CD4-positive, alpha-beta T cell treated with Interleukin-6 for 4 hours (primary cell): ENCODE measurements at regions not wholly inside any gene's neighbourhood (a gene's known extent, or its start where the extent isn't known, plus 50 kb on each side); places are given as distances from the start of the nearest gene placed in this dataset.
"Not testable (repeated sequence)": the region's sequence is repeated elsewhere in the genome, so short reads cannot be mapped to it uniquely, and the experiment has no call there.

Experiments
- DNase-seq: peaks from one replicate; pipeline ENCODE4 v3.0.0-alpha.2; 2020; ENCODE audit warnings: mixed read lengths

DNA sequence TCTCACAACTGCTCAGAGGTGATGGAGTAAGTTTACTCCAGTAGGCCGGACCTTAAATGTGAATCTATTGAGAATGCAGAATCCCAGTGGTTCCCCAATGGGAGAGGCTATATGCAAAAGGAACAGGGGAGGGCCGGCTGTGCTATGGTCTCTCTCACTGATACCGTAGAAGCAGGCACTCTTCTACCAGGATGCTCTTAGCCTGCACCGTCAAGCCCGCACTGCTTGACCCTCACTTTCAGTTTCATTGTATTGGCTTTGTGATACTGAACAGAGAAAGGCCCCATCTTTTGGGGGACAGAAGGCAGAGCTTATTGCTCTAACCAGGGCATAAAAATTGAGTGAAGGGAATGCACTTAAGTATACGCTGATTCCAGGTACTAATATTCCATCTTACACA lies 615.0 kb upstream of the RGMB start:
- no peak for DNase-seq

DNA sequence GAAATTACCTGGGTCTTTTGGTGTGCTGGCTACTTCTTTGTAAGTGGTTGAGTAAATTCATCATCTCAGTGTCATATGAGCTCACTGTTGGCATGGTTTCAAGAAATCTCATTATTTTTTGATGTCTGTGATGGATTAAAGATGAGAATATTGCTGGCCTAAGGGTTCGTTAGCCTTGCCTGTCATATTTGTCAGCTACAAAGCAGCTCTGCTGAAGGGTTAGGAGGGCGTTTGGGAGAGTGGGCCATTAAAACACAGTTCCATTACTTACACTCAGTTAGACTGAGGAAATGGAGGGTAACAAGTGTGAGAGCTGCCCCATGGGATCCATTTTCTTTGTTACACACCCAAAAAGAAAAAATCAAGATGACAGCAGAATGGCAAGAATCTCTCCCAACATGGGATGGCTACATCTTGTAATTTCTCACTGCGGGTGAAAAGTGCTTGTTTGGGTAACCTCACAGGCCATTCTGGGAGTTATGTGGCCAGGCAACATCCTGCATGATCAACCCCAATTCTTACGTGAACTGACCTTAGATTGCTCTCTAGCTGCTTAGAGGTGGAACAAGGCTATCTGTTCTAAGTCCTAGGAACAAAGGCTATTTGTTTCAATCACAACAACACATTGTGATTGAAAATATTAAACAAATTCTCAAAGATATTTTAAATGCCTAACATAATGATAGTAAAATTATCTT lies 609.5 kb upstream of the RGMB start:
- no peak for DNase-seq

DNA sequence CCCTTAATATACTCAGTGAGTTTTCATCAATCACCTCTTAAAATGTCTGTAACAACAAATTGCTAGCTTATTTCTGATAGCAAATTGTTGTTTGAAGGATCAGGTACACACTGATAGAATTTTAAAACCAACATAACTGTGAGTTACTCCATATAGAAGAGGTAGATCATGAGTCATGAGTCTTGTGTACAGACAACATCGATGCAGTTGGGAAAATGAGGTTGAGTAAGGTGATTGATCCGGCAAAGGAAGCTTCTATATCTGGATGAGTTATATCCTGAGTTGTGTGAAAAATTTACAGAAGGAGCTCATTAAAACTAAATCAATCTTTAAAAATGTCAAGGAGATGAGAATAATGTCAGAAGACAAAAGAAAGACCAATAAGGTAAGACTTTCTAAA lies 604.6 kb upstream of the RGMB start:
- no peak for DNase-seq

DNA sequence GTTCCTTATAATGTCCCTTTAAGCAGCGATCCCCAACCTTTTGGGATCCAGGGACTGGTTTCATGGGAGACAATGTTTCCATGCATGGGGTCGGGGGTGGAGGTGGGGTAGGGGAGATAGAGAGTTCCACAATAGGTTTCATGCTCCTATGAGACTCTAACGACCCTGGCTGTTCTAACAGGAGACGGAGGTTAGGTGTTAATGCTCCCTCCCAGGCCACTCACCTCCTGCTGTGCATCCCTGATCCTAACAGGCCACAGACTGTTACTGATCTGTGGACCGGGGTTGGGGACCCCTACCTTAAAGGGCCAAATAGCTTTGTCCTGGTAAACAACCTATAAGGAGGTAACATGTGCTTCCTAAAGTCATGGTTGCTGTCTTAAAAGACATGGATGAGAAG lies 602.5 kb upstream of the RGMB start:
- DNase-seq: no peak

DNA sequence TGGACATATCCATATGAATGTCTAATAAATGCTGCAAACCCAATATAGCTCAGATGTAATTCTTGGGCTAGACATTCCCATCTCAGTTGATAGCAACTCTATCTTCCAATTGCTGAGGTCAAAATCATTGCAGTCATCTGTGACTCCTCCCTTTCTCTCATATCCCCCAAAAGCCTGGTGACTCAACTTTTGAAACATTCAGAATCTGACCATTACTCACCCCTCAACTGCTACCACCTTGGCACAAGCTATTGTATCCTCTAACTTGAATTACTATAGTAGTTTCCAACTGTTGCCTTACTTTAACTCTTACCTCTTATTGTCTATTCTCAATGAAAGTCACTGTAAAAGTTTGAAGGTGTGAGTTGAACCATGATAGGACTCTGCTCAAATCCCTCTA lies 600.1 kb upstream of the RGMB start:
- no peak for DNase-seq

DNA sequence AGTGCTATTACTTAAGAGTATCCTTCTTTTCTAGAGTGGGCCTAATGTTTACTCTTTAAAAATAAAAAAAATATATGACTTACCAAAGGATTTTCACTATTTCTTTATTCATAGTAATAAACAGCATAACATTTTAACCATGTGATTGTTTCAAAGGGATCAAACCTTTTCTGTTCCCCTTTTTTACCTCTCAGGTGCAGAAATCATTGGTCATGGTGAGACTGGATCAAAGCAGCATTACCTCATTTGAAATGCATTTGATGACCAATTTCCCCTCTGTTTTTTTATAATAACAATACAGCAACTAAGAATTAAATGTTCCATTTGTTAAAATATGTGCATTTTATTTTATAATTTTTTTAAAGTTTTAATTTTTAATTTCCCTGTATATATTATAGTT lies 598.0 kb upstream of the RGMB start:
- no peak for DNase-seq

DNA sequence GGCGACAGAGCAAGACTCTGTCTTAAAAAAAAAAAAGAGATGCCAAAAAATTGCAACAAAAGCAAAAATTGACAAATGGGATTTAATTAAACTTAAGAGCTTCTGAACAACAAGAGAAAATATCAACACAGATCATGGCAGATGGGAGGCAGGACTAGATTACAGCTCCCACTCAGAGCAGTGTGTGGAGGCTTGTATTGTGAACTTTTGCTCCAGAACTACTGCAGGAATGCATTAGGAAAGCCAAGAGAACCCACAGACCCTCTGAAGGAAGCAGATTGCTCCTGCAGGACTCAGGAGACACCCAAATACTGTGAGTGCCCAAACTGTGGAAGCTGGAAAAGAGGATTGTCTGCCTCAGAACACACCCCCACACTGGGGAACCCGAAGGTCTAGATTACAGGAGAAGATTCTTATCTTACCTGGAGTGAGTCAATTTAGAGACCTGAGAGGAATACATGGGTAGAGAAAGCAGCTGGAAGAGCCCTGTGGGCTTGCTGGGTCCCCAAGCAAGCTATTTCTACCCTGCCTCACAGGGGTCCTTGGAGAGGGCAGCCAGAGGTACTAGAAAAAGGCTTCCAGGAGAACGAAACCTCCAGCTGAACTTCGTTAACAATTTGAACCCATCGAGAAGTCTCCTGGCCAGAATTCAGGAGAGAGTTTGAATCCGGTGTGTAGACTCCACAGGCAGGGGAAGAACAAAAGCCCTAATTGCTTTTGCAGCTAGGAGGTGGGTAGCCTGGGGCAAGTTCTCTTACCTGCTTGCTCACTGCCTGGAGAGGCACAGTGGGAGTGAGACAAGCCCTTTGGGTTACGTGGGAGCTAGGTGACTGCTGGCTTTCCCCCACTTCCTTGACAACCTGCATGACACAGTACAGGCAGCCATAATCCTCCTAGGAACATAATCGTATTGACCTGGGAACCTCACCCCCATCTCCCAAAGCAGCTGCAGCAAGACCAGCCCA lies 593.4 kb upstream of the RGMB start:
- no peak for DNase-seq

DNA sequence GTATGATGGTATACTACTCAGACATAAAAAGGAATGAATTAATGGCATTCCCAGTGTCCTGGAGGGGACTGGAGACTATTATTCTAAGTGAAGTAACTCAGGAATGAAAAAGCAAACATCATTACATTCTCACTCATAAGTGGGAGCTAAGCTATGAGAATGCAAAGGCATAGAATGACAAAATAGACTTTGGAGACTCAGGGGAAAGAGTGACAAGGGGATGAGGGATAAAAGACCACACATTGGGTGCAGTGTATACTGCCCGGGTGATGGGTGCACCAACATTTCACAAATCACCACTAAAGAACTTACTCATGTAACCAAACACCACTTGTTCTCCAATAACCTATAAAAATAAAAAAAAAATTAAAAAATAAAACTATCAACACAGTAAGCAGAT lies 587.3 kb upstream of the RGMB start:
- DNase-seq: no peak

DNA sequence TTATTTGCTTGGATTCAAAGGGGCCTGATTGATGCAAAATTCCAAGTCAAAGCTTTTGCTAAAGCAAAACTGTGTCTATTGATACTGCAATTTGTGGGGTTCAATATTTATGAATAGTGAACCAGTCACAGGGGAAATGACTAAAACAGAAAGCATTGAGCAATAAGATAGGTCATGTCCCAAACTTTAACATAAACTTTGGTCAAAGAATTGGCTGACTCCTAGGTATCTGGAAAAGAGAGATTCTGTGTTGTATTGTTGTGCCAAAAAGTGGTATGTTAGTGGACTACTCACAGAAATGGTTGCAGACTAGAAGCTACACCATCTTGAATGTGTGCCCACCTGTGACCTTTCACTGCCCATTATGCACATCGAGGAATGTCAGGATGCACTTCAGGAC lies 585.5 kb upstream of the RGMB start:
- no peak for DNase-seq

DNA sequence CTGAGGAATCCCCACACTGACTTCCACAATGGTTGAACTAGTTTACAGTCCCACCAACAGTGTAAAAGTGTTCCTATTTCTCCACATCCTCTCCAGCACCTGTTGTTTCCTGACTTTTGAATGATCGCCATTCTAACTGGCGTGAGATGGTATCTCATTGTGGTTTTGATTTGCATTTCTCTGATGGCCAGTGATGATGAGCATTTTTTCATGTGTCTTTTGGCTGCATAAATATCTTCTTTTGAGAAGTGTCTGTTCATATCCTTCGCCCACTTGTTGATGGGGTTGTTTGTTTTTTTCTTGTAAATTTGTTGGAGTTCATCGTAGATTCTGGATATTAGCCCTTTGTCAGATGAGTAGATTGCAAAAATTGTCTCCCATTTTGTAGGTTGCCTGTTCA lies 583.1 kb upstream of the RGMB start:
- DNase-seq: not testable (repeated sequence)

DNA sequence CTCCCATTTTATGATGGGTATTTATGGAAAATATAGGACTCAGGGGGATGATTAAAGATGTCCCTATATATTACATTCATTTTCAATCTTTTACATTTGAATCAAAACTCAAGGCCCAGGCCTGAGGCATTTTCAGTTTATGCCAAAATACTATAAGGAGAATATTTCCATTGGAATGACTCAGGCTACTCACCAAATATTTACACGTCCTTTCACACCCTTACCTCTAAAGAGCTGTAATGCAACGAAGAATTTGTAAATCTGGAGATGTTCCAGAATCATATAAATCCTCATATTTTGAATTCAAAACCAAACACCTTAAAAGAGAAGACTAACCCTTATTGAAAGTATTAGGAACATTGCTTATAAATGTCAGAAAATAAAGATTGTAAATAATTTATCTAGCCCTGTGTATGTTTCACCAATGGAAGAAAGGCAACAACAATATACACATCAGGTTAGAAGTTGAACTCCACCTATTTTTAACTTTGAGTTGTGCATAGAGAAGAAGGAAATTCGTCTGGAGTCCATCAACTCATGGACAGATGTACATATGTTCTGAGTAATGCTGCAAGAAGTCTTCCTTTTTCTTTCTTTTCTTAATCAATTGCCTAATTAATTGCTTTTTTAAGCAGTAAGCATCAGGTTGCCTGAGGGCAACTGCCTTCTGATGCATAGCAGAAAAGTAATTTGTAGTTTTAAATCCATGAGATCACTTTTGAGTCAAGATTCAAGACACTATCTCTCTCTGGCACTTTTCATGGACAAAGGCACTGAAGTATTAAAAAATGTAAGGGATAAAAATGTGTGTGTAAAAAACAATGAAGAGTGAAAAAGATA lies 579.3 kb upstream of the RGMB start:
- DNase-seq: no peak

DNA sequence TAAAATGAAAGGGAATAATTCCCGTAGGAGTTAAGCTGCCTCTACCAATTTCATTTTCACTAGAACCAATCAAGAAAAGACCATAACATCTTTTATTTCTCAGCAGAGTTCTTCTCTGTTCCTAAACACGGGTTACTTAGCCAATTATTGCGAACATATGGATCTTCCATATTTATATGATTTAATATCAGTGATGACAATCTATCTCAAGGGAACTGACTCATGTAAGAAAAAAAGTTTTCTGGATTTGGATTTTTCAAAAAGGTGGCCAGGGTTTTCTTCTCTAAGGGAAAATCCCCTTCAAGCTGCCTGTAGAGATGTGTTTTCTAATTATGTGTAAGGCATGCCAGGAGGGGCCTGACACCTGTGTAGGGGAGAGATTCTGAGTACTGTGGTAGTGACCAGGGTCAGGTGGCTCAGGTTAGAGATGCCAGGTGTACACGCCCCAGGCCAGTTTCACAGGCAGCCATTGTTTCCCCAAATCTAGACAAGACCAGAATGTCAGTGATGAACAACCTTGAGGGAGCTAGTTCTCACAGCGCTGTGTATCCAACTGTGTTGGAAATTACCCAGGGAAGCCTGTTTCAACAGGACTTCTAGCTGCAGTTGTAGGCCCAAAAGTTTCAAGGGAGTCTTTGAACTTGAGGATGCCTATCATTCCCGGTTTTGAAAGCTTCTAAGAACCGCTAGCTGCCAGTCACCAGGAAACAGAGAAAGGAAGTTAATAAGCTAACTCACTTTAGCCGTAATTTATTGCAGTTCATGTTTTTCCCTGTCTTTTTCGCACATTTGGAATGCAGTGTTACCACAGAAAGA lies 572.5 kb upstream of the RGMB start:
- no peak for DNase-seq

DNA sequence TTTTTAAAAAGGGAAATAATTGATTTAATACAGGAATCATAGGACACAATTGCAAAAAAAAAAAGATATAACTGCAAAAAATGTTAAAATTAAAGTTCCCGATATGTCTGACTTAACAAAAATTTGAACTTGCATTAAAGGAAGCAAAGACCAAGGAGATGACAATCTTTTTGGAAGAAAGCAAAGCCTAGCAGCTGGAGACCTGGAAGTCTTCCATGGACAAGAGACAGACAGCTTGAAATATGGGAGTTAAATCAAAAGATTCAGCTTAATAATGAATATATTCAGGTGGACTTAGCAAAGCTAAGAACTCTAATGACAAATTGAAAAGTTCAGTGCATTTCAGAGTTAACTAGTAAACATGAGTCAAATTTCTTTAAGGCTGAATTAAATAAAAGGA lies 568.7 kb upstream of the RGMB start:
- no peak for DNase-seq

DNA sequence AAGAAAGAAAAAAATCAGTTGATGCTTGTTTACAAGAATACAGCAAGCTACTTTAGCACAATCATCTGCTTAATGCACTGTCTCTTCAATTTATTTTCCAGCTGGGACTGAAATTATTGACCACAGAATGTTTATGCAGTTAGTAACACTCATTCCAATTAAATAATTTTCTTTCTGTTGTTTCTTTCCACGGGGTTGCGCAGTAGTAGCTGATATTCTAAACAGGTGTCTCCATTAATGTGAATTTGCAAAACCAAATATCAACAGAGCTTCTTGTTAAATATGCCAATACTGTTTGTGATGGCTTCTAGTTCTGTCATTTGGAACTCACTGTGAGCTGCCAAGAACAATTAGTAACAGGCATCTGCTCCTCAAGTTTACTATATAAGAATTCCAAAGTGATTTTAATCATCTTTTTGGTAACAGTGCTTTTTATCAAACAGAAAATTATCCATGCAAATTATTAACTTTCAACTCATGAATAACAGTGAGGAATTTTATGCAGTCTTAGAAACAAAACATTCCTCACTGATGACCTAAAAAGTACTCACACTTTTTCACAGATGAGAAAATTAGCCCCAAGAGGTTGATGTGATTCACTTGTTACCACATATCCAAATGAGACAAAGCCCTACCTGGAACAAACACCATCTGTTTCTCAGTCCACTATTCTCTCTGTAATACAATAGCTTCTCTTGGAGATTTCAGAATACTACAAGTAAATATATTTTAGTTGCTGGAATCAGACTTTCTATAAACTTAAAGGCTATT lies 567.6 kb upstream of the RGMB start:
- DNase-seq: no peak

DNA sequence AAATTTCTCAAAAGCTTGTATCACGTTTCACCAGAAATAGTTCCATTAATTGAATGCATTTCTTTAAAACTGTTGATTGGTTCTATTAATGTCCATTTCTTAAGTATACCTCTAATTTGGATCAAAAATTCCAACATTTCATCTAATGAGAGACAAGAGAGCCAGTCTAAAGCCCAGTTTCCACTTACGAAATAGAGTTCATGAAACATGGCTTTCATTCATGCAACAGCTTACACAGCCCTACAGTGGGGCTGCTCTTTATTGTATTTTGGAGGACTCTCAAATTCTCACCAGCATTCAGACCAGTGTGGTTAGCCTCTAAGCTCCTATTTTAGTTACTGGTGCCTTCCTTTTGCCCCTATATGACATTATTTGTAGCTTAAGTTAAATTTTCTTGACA lies 566.9 kb upstream of the RGMB start:
- DNase-seq: no peak

DNA sequence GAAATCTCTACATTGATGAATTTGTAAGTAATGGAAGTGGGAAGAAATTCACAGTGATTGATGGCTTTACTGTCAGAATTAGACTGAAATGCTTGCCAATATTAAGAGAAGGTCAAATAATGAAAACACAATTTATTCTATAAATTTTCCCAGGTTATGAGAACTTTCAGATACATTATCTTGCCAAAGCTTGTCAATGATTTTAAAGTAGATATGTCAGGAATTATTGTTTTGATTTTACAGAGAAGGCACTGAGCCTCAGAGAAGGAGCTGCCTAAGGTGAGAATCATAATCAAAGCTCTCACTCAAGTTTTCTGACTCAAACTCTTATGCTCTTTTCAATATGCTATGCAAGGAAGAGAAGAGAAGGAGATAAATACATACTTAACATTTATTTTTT lies 564.0 kb upstream of the RGMB start:
- DNase-seq: no peak

DNA sequence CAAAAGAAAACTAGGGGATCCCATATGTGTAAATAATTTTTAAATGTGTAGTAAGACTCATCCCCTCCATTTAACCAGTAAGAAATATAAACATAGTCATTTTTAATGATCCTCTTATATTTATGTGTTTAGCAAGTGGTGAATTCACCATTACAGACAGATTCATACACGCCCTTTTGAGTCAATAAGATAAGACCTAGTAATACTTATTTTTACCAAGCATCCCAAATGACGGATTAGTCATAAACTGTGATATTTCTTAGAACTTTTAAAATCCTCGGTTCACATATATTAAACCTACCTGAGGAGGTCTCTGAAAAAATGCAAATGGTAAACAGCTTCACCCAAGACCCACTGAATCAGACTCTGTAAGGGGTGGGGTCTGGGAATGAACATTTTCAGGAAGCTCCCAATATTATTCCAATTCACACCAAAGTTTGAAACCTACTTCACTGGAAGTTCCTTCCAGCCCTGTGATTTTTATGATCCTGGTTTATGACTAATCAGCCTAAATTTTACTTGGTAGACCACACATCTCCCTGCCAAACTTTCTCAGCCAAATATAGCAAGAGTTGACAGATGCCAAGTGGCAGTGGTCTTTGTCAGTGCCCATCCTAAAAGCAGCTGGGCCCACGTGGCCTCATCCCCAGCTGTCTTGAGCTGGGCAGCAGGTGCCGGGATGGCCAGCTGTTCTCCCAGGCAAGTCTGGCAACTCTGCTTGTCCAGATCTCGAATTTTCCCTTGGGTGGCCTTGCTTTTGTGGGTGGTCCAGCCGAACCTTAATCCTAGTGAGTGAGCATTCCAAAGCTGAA lies 559.0 kb upstream of the RGMB start:
- DNase-seq: no peak

DNA sequence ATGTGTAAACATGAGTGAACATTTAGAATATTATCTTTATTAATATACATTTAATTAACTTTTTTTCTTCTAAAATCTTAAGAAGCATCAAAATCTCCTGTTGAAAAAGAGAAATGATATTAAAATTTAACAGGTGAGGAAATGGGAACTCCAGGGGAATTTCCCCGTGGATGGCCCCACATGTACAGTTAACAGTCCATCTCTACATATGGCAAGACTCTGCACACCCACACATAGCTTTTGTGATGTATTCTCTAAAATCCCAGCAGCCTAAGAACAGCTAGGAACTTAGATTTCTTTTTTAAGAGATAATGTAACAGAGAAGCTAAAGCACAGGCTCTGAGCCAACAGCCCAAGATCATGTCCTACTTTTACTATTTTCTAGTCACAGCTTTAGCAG lies 556.3 kb upstream of the RGMB start:
- no peak for DNase-seq

DNA sequence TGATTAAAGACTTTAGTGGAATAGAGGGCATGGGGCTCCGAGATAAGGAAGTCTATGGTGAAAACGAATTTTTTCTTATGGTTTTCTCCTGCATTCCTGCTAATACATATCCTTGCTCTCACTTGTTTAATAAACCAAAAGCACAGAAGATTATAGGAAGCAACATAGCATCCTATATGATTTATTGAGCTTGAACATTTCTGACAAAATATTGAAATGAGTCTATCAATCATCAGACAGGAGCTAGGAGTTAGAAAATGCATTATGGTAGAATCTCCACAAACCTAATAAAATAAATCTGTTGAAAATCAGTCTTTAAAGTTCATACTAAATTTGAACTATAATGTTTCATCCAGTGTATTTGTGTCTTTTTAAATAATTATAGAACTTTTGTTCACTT lies 554.6 kb upstream of the RGMB start:
- no peak for DNase-seq

DNA sequence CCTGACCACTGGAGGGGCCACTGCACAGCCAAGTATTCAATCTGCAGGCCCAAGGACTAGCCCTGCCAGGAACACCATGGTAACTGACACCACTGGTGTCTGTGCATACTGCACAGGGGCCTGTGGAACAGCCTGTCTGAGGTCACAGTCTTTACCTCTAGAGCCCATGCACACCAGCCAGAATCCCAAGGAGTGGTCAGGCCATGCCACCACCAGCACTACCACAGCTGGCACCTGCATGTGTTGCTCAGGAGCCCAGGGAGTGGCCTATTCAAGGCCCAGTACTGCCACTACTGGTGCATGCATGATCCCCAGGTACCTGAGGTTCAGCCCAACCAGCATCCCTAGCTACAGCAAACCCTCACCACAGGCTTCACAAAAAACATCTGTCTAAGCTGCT lies 546.0 kb upstream of the RGMB start:
- no peak for DNase-seq

DNA sequence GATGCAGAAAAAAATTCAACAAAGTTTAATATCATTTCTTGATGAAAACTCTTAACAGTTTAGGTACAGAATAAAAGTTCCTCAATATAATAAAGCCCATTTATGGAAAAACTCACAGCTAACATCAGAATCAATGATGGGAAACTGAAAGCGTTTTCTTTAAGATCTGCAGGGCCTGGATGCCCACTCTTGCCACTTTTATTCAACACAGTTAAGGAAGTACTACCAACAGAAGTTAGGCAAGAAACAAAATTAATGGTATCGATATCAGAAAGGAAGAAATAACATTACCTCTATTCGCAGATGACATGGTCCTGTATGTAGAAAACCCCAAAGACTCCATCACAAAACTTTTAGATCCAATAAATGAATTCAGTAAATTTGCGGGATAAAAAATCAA lies 542.4 kb upstream of the RGMB start:
- no peak for DNase-seq
